ENCODE measurements at regions not wholly inside any gene's neighbourhood (a gene's known extent, or its start where the extent isn't known, plus 50 kb on each side); places are given as distances from the start of the nearest gene placed in this dataset.

- in situ Hi-C loops (cut with HindIII; ENCODE audit: low pct_ligation_motif_present, low sequenced_read_pairs): no loop called here
- Histone ChIP-seq H3K4me3 (ENCODE audit: low read depth, low read length) (no peak overlapping the region), H3K36me3 (replicated peaks) (no peaks in the 10 kb centered on the region), H3K27ac (no peak overlapping the region), H3K27me3 (replicated peaks) (no peaks in the 10 kb centered on the region)
- no peak for DNase-seq
- TF ChIP-seq CTCF (IDR thresholded peaks at IDR 0.05; ENCODE audit: low read depth, low read length, missing control alignments): no peak
Observed at GRCh38 chr2:129300456-129300855, 679.0 kb upstream of the RAB6C start.

- H3K4me3 ChIP-seq (ENCODE audit: low read depth, low read length): no peak overlapping the region
- no peaks in the 10 kb centered on the region for H3K27me3 ChIP-seq (replicated peaks)
- H3K27ac ChIP-seq: no peak overlapping the region
- in situ Hi-C loops (cut with HindIII; ENCODE audit: low pct_ligation_motif_present, low sequenced_read_pairs): no loop called here
- TF ChIP-seq CTCF (IDR thresholded peaks at IDR 0.05; ENCODE audit: low read depth, low read length, missing control alignments): no peak
- H3K36me3 ChIP-seq (replicated peaks): no peaks in the 10 kb centered on the region
- no peak for DNase-seq
Observed at GRCh38 chr2:129301431-129301913, 678.0 kb upstream of the RAB6C start.

GRCh38 chr2:129302106-129302505 is 677.4 kb upstream of the RAB6C start:
- no peak for TF ChIP-seq CTCF (IDR thresholded peaks at IDR 0.05; ENCODE audit: low read depth, low read length, missing control alignments)
- no peak for DNase-seq
- in situ Hi-C loops (cut with HindIII; ENCODE audit: low pct_ligation_motif_present, low sequenced_read_pairs): no loop called here
- Histone ChIP-seq H3K36me3 (replicated peaks) (no peaks in the 10 kb centered on the region), H3K4me3 (ENCODE audit: low read depth, low read length) (no peak overlapping the region), H3K27me3 (replicated peaks) (no peaks in the 10 kb centered on the region), H3K27ac (no peak overlapping the region)

GRCh38 chr2:129302561-129303183 is 676.8 kb upstream of the RAB6C start:
- Histone ChIP-seq H3K27me3 (replicated peaks) (no peaks in the 10 kb centered on the region), H3K36me3 (replicated peaks) (no peaks in the 10 kb centered on the region), H3K27ac (no peak overlapping the region), H3K4me3 (ENCODE audit: low read depth, low read length) (no peak overlapping the region)
- DNase-seq: no peak
- in situ Hi-C loops (cut with HindIII; ENCODE audit: low pct_ligation_motif_present, low sequenced_read_pairs): no loop called here
- no peak for TF ChIP-seq CTCF (IDR thresholded peaks at IDR 0.05; ENCODE audit: low read depth, low read length, missing control alignments)

GRCh38 chr2:129314120-129314519 is 665.3 kb upstream of the RAB6C start:
- H3K4me3 ChIP-seq (ENCODE audit: low read depth, low read length): no peak overlapping the region
- no peaks in the 10 kb centered on the region for H3K27me3 ChIP-seq (replicated peaks)
- no peak overlapping the region for H3K27ac ChIP-seq
- no peak for DNase-seq
- in situ Hi-C loops (cut with HindIII; ENCODE audit: low pct_ligation_motif_present, low sequenced_read_pairs): no loop called here
- TF ChIP-seq CTCF (IDR thresholded peaks at IDR 0.05; ENCODE audit: low read depth, low read length, missing control alignments): no peak
- H3K36me3 ChIP-seq (replicated peaks): no peaks in the 10 kb centered on the region

All from brain microvascular endothelial cell (primary cell).